Ovary (tissue), 3 donors: ENCODE measurements at regions not wholly inside any gene's neighbourhood (a gene's known extent, or its start where the extent isn't known, plus 50 kb on each side); places are given as distances from the start of the nearest gene placed in this dataset.

ENCODE experiments used
- CTCF ChIP-seq, 3 donors: fragments of 450-650 bp in 2 of 3; fragments of 200-600 bp in 1 of 3; IDR thresholded peaks; one replicate each; pipeline versions ENCODE4 v1.5.1 to v1.8.0; 2016 to 2022; ENCODE audit warnings: antibody characterized with exemption in 3 of 3, mild to moderate bottlenecking in 1 of 3
- EP300 ChIP-seq: sonication (generic); formaldehyde crosslinking; IDR thresholded peaks from one replicate; pipeline ENCODE4 v1.6.1; 2017; ENCODE audit warnings: antibody characterized with exemption
- POLR2A ChIP-seq: fragments of 450-650 bp; IDR thresholded peaks from one replicate; pipeline ENCODE4 v1.6.1; 2017; ENCODE audit warnings: antibody characterized with exemption, mild to moderate bottlenecking, moderate library complexity
- donor health status: DM: no; HTN: no; CAD: no.

- TF ChIP-seq CTCF (IDR thresholded peaks at IDR 0.05) (no peak), EP300 (no peak), POLR2A (no peak)
These were observed 106.3 kb downstream of the RFX6 start for GRCh38 chr6:116983375-116983774.
